ENCODE measurements at regions not wholly inside any gene's neighbourhood (a gene's known extent, or its start where the extent isn't known, plus 50 kb on each side); places are given as distances from the start of the nearest gene placed in this dataset.
"Not testable (repeated sequence)": the region's sequence is repeated elsewhere in the genome, so short reads cannot be mapped to it uniquely, and the experiment has no call there.

GRCh38 chr18:7178568-7178967, 52.3 kb upstream of the LRRC30 start:
- DNase-seq, result not testable (repeated sequence)

GRCh38 chr18:7177116-7177744, 53.7 kb upstream of the LRRC30 start:
- DNase-seq, result peak; percentile 11

- no peak for DNase-seq
Observed at GRCh38 chr18:7174344-7175095, 56.4 kb upstream of the LRRC30 start.

GRCh38 chr18:7173216-7173615, 55.6 kb upstream of the LAMA1 start:
- no peak for DNase-seq

- no peak for DNase-seq
Observed at GRCh38 chr18:7172611-7173010, 55.0 kb upstream of the LAMA1 start.

DNA sequence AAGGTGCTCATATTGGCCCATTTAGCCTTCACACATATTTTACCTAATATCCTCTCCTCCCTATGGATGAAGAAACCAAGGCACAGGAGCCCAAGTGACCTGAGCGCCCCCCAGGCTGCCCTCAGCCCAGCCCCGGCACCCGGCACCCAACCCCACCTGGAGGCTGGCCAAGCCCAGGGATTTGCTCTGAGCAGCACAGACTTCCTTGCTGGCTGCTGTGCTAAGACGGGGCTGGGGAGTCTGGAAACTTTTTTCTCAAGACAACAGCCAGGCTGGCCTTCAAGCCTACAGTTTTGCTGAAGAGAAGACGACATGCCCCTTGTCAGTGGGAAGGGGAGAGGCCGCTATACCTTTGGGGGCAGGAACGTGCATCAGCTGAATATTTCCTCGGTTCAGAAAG, 52.7 kb upstream of the LAMA1 start:
- no peak for DNase-seq

DNA sequence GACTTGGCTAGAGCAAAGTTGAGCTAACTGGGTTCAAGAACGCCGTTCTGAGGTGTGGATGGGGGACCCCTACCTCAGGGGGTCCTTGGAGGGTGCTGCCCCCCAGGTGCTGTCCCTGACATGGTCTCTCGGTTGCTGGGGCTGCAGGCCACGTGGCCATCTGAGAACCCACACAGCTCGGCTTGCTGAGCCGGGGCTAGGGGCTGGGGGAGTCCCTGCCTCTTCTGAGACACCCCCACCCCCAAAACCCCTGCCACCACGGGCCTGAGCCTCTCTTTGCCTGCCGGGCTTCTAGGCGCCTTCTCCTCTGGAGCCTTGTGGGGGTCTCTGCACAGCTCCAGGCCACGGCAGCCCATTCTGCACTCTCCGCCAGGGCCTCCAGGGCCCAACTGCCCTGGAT, 52.0 kb upstream of the LAMA1 start:
- no peak for DNase-seq

- DNase-seq, result no peak
Observed at GRCh38 chr18:7168408-7168807, 50.8 kb upstream of the LAMA1 start.
